ENCODE measurements at regions not wholly inside any gene's neighbourhood (a gene's known extent, or its start where the extent isn't known, plus 50 kb on each side); places are given as distances from the start of the nearest gene placed in this dataset.

GRCh38 chr5:74237571-74238145 is 402.9 kb downstream of the ENC1 start (continued):
- no peak for TF ChIP-seq E2F6 (IDR thresholded peaks at IDR 0.05)
